Liver (tissue), 3 donors: ENCODE measurements at regions not wholly inside any gene's neighbourhood (a gene's known extent, or its start where the extent isn't known, plus 50 kb on each side); places are given as distances from the start of the nearest gene placed in this dataset.

Experiments
- ATF3 ChIP-seq: IDR thresholded peaks from 2 replicates; pipeline ENCODE4 v1.6.1; 2016; ENCODE audit warnings: antibody characterized with exemption
- CTCF ChIP-seq: fragments of 150-350 bp; IDR thresholded peaks from 2 replicates; pipeline ENCODE4 v1.5.1; 2017; ENCODE audit warnings: improper control_type of control experiment, low read depth, low read length; ENCODE audit not compliant: missing input control
- FOXA1 ChIP-seq: IDR thresholded peaks from 2 replicates; pipeline ENCODE4 v1.6.1; 2016; ENCODE audit warnings: antibody characterized with exemption
- GABPA ChIP-seq, 2 donors: IDR thresholded peaks in 1 of 2; conservative IDR thresholded peaks in 1 of 2; 2 replicates each; pipeline ENCODE4 v1.6.1; 2016; ENCODE audit warnings: antibody characterized with exemption in 2 of 2, mild to moderate bottlenecking in 1 of 2, moderate library complexity in 1 of 2
- MAX ChIP-seq: IDR thresholded peaks from 2 replicates; pipeline ENCODE4 v1.6.1; 2016; ENCODE audit warnings: antibody characterized with exemption
- RAD21 ChIP-seq, 2 donors: IDR thresholded peaks; 2 replicates each; pipeline ENCODE4 v1.6.1; 2016; ENCODE audit warnings: antibody characterized with exemption in 2 of 2, mild to moderate bottlenecking in 2 of 2
- REST ChIP-seq: IDR thresholded peaks from 2 replicates; pipeline ENCODE4 v1.6.1; 2016; ENCODE audit warnings: antibody characterized with exemption, mild to moderate bottlenecking
- SP1 ChIP-seq: IDR thresholded peaks from 2 replicates; pipeline ENCODE4 v1.6.1; 2018; ENCODE audit warnings: antibody characterized with exemption, mild to moderate bottlenecking
- TAF1 ChIP-seq: conservative IDR thresholded peaks from 2 replicates; pipeline ENCODE4 v1.6.1; 2016; ENCODE audit warnings: antibody characterized with exemption, mild to moderate bottlenecking
- ZBTB33 ChIP-seq: IDR thresholded peaks from 2 replicates; pipeline ENCODE4 v1.6.1; 2016; ENCODE audit warnings: antibody characterized with exemption
- donor health status: healthy.
- donor health status: healthy.

GRCh38 chr11:33521384-33521783, 179.2 kb downstream of the C11orf91 start:
- TF ChIP-seq SP1 (no peak), CTCF (no peak), GABPA (IDR thresholded peaks at IDR 0.05 in 1 of 2, conservative IDR thresholded peaks at IDR 0.05 in 1 of 2) (no peak), REST (no peak), MAX (no peak), RAD21 (IDR thresholded peaks at IDR 0.05) (no peak), ATF3 (no peak), ZBTB33 (no peak), FOXA1 (no peak), TAF1 (no peak)
